ENCODE measurements at regions not wholly inside any gene's neighbourhood (a gene's known extent, or its start where the extent isn't known, plus 50 kb on each side); places are given as distances from the start of the nearest gene placed in this dataset.

DNA sequence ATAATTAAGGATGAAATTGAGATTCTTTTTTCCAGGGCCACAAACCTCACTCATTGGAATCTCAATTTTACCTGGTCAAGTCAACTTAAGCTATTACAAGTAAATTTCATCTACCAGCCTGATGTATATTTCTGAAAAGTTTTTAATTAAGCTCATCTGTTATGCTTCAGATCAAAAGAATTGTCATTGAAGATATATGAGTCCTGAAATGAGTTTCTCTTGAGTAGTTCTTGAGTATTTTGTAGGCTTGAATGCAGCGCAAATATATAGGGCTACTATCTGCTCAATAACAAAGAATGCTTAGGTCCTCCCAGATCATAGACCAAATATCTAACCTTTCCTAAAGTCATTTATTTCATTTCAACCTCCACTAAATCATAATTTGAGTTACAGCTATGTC, 482.2 kb upstream of the ST8SIA4 start:
- no peak for DNase-seq (ENCODE audit: low read depth in 1 of 2, low spot score in 1 of 2)
- H3K4me3 ChIP-seq (replicated peaks; ENCODE audit: insufficient read depth, low read length): no peak overlapping the region
- no peak overlapping the region for H3K27ac ChIP-seq (replicated peaks)
- no peak for TF ChIP-seq POLR2AphosphoS5 (IDR thresholded peaks at IDR 0.05; ENCODE audit: low read depth)
- no peak for TF ChIP-seq SPI1 (IDR thresholded peaks at IDR 0.05; ENCODE audit: borderline replicate concordance, low read depth)
- TF ChIP-seq, protein P1, sequence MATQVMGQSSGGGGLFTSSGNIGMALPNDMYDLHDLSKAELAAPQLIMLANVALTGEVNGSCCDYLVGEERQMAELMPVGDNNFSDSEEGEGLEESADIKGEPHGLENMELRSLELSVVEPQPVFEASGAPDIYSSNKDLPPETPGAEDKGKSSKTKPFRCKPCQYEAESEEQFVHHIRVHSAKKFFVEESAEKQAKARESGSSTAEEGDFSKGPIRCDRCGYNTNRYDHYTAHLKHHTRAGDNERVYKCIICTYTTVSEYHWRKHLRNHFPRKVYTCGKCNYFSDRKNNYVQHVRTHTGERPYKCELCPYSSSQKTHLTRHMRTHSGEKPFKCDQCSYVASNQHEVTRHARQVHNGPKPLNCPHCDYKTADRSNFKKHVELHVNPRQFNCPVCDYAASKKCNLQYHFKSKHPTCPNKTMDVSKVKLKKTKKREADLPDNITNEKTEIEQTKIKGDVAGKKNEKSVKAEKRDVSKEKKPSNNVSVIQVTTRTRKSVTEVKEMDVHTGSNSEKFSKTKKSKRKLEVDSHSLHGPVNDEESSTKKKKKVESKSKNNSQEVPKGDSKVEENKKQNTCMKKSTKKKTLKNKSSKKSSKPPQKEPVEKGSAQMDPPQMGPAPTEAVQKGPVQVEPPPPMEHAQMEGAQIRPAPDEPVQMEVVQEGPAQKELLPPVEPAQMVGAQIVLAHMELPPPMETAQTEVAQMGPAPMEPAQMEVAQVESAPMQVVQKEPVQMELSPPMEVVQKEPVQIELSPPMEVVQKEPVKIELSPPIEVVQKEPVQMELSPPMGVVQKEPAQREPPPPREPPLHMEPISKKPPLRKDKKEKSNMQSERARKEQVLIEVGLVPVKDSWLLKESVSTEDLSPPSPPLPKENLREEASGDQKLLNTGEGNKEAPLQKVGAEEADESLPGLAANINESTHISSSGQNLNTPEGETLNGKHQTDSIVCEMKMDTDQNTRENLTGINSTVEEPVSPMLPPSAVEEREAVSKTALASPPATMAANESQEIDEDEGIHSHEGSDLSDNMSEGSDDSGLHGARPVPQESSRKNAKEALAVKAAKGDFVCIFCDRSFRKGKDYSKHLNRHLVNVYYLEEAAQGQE (IDR thresholded peaks at IDR 0.05; ENCODE audit: insufficient replicate concordance, low read depth): no peak
- no peak for TF ChIP-seq GABPA (IDR thresholded peaks at IDR 0.05; ENCODE audit: low read depth)
- TF ChIP-seq, protein P2, sequence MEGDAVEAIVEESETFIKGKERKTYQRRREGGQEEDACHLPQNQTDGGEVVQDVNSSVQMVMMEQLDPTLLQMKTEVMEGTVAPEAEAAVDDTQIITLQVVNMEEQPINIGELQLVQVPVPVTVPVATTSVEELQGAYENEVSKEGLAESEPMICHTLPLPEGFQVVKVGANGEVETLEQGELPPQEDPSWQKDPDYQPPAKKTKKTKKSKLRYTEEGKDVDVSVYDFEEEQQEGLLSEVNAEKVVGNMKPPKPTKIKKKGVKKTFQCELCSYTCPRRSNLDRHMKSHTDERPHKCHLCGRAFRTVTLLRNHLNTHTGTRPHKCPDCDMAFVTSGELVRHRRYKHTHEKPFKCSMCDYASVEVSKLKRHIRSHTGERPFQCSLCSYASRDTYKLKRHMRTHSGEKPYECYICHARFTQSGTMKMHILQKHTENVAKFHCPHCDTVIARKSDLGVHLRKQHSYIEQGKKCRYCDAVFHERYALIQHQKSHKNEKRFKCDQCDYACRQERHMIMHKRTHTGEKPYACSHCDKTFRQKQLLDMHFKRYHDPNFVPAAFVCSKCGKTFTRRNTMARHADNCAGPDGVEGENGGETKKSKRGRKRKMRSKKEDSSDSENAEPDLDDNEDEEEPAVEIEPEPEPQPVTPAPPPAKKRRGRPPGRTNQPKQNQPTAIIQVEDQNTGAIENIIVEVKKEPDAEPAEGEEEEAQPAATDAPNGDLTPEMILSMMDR (IDR thresholded peaks at IDR 0.05; ENCODE audit: insufficient read depth, low read length): no peak
- no peaks in the 10 kb centered on the region for H3K27me3 ChIP-seq (ENCODE audit: insufficient read depth, poor library complexity, severe bottlenecking)

DNA sequence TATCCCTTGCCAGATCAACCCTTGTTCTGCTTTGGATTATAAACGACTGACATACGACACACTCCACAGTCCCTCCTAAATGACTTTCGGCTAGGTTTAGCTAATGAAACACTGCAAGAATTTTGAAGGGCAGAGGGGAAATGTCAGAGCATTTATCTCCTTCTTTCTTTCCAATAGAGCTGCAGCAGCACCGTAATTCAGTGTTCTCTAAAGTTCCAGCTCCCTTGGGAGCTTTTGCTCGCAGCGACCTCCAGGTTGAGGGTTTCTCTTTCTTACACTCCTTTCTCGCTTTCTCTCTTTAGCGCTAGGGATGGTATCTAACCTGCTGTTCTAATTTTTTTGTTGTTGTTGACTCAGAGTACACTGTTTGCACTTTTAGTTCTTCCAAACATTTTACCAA, 467.1 kb upstream of the ST8SIA4 start:
- no peaks in the 10 kb centered on the region for H3K27me3 ChIP-seq (ENCODE audit: insufficient read depth, poor library complexity, severe bottlenecking)
- no peak for DNase-seq (ENCODE audit: low read depth in 1 of 2, low spot score in 1 of 2)
- TF ChIP-seq, protein P1 (IDR thresholded peaks at IDR 0.05; ENCODE audit: insufficient replicate concordance, low read depth): no peak
- TF ChIP-seq, protein P2 (IDR thresholded peaks at IDR 0.05; ENCODE audit: insufficient read depth, low read length): no peak
- TF ChIP-seq GABPA (IDR thresholded peaks at IDR 0.05; ENCODE audit: low read depth): no peak
- no peak overlapping the region for H3K4me3 ChIP-seq (replicated peaks; ENCODE audit: insufficient read depth, low read length)
- H3K27ac ChIP-seq (replicated peaks): no peak overlapping the region

DNA sequence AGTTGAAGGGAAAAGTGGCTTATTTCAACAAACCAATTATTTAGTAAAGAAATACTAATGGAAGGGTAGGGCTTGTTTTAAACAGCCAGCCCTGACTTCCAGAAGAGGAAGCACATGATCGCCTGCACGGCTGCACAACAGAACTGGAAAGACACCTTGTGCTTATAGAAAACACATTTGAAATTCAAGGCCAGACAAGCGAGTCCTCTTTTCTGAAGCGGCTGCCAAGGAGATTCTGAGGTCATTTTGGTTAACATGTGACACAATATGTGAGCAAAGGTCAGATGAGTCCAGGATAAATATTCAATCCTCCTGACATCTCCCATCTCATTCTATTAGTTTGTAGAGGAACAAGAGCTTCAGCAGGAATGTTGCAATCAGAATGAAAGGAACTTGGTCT, 461.4 kb upstream of the ST8SIA4 start:
- Histone ChIP-seq H3K4me3 (replicated peaks; ENCODE audit: insufficient read depth, low read length) (no peak overlapping the region), H3K27ac (replicated peaks) (no peak overlapping the region), H3K27me3 (ENCODE audit: insufficient read depth, poor library complexity, severe bottlenecking) (no peaks in the 10 kb centered on the region)
- TF ChIP-seq GABPA (IDR thresholded peaks at IDR 0.05; ENCODE audit: low read depth): no peak
- TF ChIP-seq POLR2AphosphoS5 (IDR thresholded peaks at IDR 0.05; ENCODE audit: low read depth): no peak
- TF ChIP-seq, protein P1 (IDR thresholded peaks at IDR 0.05; ENCODE audit: insufficient replicate concordance, low read depth): no peak
- no peak for TF ChIP-seq SPI1 (IDR thresholded peaks at IDR 0.05; ENCODE audit: borderline replicate concordance, low read depth)
- TF ChIP-seq, protein P2 (IDR thresholded peaks at IDR 0.05; ENCODE audit: insufficient read depth, low read length): no peak
- no peak for DNase-seq (ENCODE audit: low read depth in 1 of 2, low spot score in 1 of 2)
